ENCODE measurements at regions not wholly inside any gene's neighbourhood (a gene's known extent, or its start where the extent isn't known, plus 50 kb on each side); places are given as distances from the start of the nearest gene placed in this dataset.

DNA sequence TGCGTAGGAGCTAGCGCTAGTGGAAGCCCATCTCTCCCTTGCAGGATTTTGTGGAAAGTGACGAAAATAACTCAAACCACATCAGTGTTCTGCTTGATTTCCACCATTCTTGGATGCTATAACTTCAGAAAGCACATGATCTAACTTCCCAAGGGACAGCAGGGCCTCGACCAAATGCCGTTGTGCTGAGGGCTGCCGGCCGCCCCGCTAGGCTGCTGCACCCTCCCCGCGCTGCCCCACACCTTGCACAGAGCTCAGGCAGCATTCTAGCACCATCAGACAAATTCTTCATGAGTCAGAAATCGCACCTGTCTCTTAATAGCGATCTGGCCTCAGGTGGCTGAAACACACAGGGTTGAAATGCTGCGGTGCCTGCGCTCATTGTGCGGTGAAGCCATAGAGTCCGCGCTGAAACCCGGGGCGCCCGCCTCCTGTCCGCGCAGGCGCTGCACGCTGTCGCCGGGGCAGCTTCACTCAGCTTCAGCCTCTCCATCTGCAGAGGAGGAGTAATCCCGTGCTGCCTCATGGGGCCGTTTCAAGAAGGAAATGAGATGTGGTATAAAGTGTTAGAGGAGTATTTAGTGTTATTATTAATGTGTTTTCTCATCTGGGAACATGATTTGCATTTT lies 59.2 kb upstream of the B3GAT1 start:
- TF ChIP-seq, protein P1, sequence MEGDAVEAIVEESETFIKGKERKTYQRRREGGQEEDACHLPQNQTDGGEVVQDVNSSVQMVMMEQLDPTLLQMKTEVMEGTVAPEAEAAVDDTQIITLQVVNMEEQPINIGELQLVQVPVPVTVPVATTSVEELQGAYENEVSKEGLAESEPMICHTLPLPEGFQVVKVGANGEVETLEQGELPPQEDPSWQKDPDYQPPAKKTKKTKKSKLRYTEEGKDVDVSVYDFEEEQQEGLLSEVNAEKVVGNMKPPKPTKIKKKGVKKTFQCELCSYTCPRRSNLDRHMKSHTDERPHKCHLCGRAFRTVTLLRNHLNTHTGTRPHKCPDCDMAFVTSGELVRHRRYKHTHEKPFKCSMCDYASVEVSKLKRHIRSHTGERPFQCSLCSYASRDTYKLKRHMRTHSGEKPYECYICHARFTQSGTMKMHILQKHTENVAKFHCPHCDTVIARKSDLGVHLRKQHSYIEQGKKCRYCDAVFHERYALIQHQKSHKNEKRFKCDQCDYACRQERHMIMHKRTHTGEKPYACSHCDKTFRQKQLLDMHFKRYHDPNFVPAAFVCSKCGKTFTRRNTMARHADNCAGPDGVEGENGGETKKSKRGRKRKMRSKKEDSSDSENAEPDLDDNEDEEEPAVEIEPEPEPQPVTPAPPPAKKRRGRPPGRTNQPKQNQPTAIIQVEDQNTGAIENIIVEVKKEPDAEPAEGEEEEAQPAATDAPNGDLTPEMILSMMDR (IDR thresholded peaks at IDR 0.05), result no peak
- no peak for TF ChIP-seq POLR2A (IDR thresholded peaks at IDR 0.05)

Measured in adrenal gland (tissue), 5 donors.